ENCODE measurements at regions not wholly inside any gene's neighbourhood (a gene's known extent, or its start where the extent isn't known, plus 50 kb on each side); places are given as distances from the start of the nearest gene placed in this dataset.

DNA sequence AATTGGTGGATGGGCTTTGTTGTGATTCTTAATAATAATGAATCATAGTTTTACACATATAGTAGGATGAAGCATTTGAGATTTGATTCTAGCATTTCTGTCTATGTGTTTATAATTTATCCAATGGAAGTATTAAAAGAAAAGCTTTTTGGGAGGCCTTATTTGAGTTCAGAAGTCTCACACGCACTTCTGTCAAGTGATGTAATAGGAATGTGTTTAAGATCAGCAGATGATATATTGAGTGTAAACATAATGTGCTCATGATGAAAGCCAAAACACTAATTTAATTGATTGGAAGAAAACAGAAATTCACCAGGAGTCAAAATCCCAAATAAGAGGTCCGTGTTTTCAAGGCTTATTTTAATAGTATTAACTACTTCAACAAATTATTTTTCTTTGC, 435.6 kb upstream of the HSF2 start:
- Histone ChIP-seq H3K27ac (no peak overlapping the region), H3K4me3 (no peak overlapping the region)
- TF ChIP-seq, protein P1, sequence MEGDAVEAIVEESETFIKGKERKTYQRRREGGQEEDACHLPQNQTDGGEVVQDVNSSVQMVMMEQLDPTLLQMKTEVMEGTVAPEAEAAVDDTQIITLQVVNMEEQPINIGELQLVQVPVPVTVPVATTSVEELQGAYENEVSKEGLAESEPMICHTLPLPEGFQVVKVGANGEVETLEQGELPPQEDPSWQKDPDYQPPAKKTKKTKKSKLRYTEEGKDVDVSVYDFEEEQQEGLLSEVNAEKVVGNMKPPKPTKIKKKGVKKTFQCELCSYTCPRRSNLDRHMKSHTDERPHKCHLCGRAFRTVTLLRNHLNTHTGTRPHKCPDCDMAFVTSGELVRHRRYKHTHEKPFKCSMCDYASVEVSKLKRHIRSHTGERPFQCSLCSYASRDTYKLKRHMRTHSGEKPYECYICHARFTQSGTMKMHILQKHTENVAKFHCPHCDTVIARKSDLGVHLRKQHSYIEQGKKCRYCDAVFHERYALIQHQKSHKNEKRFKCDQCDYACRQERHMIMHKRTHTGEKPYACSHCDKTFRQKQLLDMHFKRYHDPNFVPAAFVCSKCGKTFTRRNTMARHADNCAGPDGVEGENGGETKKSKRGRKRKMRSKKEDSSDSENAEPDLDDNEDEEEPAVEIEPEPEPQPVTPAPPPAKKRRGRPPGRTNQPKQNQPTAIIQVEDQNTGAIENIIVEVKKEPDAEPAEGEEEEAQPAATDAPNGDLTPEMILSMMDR (IDR thresholded peaks at IDR 0.05) = no peak
- DNase-seq (ENCODE audit: low spot score) = no peak

DNA sequence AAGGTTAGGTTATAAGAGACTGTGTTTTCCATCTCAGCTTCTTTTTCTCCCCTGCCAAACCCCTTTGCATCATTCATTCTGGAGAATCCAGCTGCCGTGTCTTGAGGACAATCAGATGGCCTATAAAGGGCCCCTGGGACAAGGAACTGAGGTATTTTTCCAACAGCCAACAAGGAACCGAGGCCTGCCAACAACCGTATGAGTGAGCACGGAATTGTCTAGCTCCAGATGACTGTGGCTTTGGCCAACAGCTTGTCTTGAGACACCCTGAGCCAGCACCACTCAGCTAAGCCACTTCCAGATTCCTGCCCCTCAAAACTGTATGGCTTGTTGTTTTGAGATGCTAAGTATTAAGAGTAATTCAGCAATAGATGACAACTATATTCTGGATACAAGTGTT, 433.7 kb upstream of the HSF2 start:
- no peak overlapping the region for H3K4me3 ChIP-seq
- no peak for DNase-seq (ENCODE audit: low spot score)
- TF ChIP-seq, protein P1 (IDR thresholded peaks at IDR 0.05) = no peak
- no peak overlapping the region for H3K27ac ChIP-seq

DNA sequence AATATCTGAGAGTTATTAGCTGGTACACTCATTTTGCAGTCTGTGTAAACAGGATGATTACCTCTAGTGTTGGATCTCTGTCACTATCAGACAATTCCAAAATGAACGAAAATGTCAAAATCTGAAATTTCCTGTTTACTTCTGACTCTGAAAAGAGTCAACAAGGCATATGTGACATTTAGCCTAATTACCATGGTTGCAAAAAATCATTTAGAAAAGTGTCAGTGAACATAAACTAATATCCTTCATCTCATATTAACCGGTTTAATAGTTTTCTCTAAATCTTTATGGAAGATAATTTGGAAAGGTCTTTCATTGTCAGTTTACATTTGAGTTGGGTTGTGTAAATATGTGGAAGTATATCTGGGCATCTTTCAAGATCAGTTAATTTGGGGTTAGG, 431.8 kb upstream of the HSF2 start:
- TF ChIP-seq, protein P1 (IDR thresholded peaks at IDR 0.05) = no peak
- no peak overlapping the region for H3K27ac ChIP-seq
- no peak for DNase-seq (ENCODE audit: low spot score)
- no peak overlapping the region for H3K4me3 ChIP-seq

DNA sequence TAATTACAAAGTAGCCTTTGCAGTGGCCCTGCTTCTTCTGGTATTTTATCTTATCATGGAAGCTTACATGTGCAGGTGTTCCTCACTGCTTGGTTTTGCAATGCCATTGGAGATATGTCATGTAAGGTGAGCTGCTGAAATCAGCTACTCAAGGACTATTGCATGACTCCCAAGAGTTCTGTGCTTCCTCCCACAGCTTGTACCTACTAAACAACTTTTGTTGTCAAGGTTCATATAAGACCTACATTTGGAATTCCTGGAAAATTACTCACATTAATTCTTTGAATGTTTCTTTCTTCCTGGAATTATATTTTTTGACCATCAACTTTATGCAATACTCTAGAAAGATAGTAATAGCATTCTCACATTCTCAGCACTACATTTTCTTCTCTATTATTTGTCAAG, 427.5 kb upstream of the HSF2 start:
- Histone ChIP-seq H3K27ac (no peak overlapping the region), H3K4me3 (no peak overlapping the region)
- no peak for DNase-seq (ENCODE audit: low spot score)
- TF ChIP-seq, protein P1 (IDR thresholded peaks at IDR 0.05) = no peak

DNA sequence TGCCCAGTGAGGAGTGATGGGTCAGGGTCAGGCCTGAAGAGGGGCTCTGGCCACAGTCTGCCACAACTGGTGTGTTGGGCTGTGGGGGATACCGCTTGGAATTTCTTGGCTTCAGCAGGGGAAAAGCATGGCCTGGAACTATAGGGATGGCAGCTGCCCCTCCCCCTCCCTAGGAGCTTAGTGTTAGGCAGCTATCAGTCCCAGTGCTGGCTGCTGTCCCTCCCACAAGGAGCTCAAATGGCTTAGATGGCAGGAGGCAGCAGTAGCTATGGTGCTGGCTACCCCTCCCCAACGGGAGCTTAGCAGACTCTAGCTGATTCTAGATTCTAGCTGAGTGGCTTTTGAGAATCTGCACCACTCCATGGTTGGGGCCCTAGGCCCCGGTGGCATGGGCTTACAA, 414.5 kb upstream of the HSF2 start:
- TF ChIP-seq, protein P1 (IDR thresholded peaks at IDR 0.05) = no peak
- DNase-seq (ENCODE audit: low spot score) = no peak
- H3K4me3 ChIP-seq = no peak overlapping the region
- H3K27ac ChIP-seq = no peak overlapping the region

DNA sequence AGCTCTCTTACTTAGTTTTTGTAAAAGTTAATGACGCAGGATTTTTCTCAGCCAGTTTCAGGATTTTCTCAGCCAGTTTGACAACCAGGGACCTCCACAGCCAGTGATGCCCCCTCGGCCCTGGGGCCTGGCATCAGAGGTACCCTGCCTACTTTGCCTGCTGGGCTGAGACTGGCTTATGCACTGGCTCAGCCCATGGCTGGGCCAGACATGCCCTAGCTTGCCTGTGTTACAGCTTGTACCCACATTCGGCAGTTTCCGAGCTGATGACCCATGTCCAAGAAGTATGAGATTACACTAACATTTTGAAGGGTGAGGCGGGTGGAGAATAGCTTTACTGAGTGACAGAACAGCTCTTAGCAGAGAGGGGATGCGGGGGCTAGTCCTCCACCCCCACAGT, 406.1 kb upstream of the HSF2 start:
- no peak for DNase-seq (ENCODE audit: low spot score)
- TF ChIP-seq, protein P1 (IDR thresholded peaks at IDR 0.05) = no peak
- no peak overlapping the region for H3K27ac ChIP-seq
- no peak overlapping the region for H3K4me3 ChIP-seq

DNA sequence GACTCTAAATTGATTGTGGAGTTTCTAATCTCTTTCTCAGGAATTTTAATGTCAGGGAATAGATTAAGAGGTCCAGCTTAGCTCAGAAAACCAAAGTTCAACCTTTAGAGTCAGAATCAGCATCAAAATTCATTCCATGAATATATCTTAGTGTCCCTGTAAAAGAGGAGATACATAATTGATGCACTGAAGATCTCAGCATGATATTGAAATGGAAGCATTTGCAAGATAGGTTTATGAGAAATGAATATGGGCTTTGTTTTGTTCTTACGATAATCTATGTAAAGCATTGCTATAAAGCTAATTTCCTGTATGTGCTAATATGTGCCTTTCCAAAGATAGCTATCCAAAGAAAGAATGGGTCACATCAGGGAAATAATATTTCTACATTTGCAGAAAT, 404.5 kb upstream of the HSF2 start:
- no peak for DNase-seq (ENCODE audit: low spot score)
- no peak overlapping the region for H3K4me3 ChIP-seq

More for the DNA sequence above, 404.5 kb upstream of the HSF2 start:
- no peak overlapping the region for H3K27ac ChIP-seq
- TF ChIP-seq, protein P1 (IDR thresholded peaks at IDR 0.05) = no peak
